ENCODE measurements at regions not wholly inside any gene's neighbourhood (a gene's known extent, or its start where the extent isn't known, plus 50 kb on each side); places are given as distances from the start of the nearest gene placed in this dataset.

DNA sequence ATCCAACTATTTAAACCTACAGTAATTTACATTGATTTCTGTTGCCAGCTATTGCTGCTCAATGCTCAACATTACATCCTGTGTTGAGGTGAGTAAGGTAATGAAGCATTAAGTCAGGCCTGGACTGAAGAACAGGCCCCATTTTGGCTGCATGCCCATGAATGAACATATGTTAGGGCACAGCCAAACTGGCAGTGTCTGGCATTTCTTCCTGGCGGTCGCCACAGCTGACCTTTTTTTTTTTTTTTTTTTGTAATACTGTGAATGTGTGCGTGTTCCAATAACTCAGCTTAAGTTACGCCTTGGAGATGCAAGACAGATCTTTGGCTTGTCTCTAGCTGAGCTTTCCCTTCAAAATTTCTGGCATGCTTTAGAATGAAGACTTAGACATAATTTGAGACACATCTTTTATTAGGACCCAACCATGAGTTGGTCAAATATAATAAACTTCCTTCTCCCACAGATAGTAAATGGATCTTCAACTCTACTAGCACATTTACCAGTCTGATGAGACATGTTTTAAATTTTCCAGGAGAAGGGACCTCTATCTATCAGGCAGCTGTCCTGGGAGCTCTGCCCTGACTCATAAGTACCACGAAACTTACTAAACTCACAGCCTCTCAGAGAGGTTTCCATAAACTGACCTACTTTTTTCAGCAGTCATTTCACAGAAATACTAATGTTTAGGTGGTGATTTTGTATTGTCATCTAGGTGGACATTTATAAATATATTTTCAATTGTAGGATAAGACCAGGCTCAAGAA lies 341.1 kb upstream of the RUNX1 start:
- TF ChIP-seq, protein P1, sequence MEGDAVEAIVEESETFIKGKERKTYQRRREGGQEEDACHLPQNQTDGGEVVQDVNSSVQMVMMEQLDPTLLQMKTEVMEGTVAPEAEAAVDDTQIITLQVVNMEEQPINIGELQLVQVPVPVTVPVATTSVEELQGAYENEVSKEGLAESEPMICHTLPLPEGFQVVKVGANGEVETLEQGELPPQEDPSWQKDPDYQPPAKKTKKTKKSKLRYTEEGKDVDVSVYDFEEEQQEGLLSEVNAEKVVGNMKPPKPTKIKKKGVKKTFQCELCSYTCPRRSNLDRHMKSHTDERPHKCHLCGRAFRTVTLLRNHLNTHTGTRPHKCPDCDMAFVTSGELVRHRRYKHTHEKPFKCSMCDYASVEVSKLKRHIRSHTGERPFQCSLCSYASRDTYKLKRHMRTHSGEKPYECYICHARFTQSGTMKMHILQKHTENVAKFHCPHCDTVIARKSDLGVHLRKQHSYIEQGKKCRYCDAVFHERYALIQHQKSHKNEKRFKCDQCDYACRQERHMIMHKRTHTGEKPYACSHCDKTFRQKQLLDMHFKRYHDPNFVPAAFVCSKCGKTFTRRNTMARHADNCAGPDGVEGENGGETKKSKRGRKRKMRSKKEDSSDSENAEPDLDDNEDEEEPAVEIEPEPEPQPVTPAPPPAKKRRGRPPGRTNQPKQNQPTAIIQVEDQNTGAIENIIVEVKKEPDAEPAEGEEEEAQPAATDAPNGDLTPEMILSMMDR (IDR thresholded peaks at IDR 0.05; ENCODE audit: insufficient read depth, low read length): no peak
- no peak for TF ChIP-seq POLR2AphosphoS5 (IDR thresholded peaks at IDR 0.05; ENCODE audit: low read depth)

Data from HL-60 (cell line).